A549 (cell line): ENCODE measurements at regions not wholly inside any gene's neighbourhood (a gene's known extent, or its start where the extent isn't known, plus 50 kb on each side); places are given as distances from the start of the nearest gene placed in this dataset.

Experiments used
- ATAC-seq, 2 experiments: fragments of 200-7000 bp in 1 of 2; fragments of >200 bp in 1 of 2; cut with Nextera tagmentation in 1 of 2; cut with Tn5 transposase in 1 of 2; 3 replicates each; pipeline versions ENCODE4 v1.8.0 to v1.9.1; 2018 to 2020; ENCODE audit warnings: mild to moderate bottlenecking in 1 of 2, moderate library complexity in 1 of 2
- CTCF ChIA-PET: fragments of 300-600 bp; sonication (Branson Sonifier 250); formaldehyde crosslinking; extraction: SDS; loops from one replicate; lab custom pipeline; 2021; ENCODE audit warnings: antibody characterized with exemption, inconsistent platforms; lab: Yijun Ruan, JAX
- POLR2A ChIA-PET: fragments of 350-600 bp; formaldehyde crosslinking; extraction: SDS; loops from one replicate; lab custom pipeline; 2021; ENCODE audit warnings: antibody characterized with exemption, inconsistent platforms; lab: Yijun Ruan, JAX
- DNase-seq, 2 experiments: peaks; one replicate each; pipeline versions ENCODE4 v3.0.0 to v3.0.0-alpha.2; 2011 to 2016; ENCODE audit warnings: low read depth in 1 of 2, low spot score in 1 of 2
- FAIRE-seq: peaks from 2 replicates; lab custom pipeline; 2011; peaks lifted over from hg19 to GRCh38; lab: Jason Lieb, UNC
- H3K27ac ChIP-seq, 2 experiments: fragments of >200 bp; sonication (Bioruptor Twin); formaldehyde crosslinking; 3 replicates each; pipeline ENCODE4 v1.5.1; 2016 to 2017
- H3K4me1 ChIP-seq: fragments of >200 bp; sonication (Bioruptor Twin); formaldehyde crosslinking; 3 replicates; pipeline ENCODE4 v1.6.1; 2016
- H3K4me2 ChIP-seq: fragments of >200 bp; sonication (Bioruptor Twin); formaldehyde crosslinking; 3 replicates; pipeline ENCODE4 v1.6.1; 2016
- H3K4me3 ChIP-seq: fragments of >200 bp; sonication (Bioruptor Twin); formaldehyde crosslinking; 3 replicates; pipeline ENCODE4 v1.5.1; 2016
- H3K9me3 ChIP-seq: fragments of >200 bp; sonication (Bioruptor Twin); formaldehyde crosslinking; 3 replicates; pipeline ENCODE4 v1.6.1; 2016
- CBX2 ChIP-seq: fragments of 200-600 bp; sonication (generic); IDR thresholded peaks from 2 replicates; pipeline ENCODE4 v1.6.1; 2016; ENCODE audit warnings: low read depth, mild to moderate bottlenecking, borderline replicate concordance
- CBX8 ChIP-seq: fragments of 200-600 bp; sonication (generic); IDR thresholded peaks from 2 replicates; pipeline ENCODE4 v1.6.1; 2016
- EHF ChIP-seq: fragments of 250-450 bp; sonication (Bioruptor Pico); IDR thresholded peaks from 2 replicates; pipeline ENCODE4 v1.5.0; 2020; ENCODE audit warnings: mild to moderate bottlenecking
- FOSL2 ChIP-seq, 2 experiments: fragments of 450-650 bp in 1 of 2; fragments of >200 bp in 1 of 2; sonication (Bioruptor Twin) in 1 of 2; formaldehyde crosslinking; IDR thresholded peaks; 2 replicates each; pipeline versions ENCODE4 v1.5.0 to v1.6.1; 2016 to 2020; ENCODE audit warnings: mild to moderate bottlenecking in 1 of 2, moderate library complexity in 1 of 2
- FOXS1 ChIP-seq: fragments of 250-450 bp; sonication (Bioruptor Pico); IDR thresholded peaks from 2 replicates; pipeline ENCODE4 v1.5.0; 2020; ENCODE audit warnings: mild to moderate bottlenecking, moderate library complexity
- GATA3 ChIP-seq: IDR thresholded peaks from 2 replicates; pipeline ENCODE4 v1.6.1; 2012; ENCODE audit warnings: borderline replicate concordance
- HOXA7 ChIP-seq: fragments of 250-450 bp; sonication (Bioruptor Pico); IDR thresholded peaks from 2 replicates; pipeline ENCODE4 v1.5.0; 2020; ENCODE audit warnings: mild to moderate bottlenecking, moderate library complexity
- JUN ChIP-seq, 2 experiments: fragments of >200 bp; sonication (Bioruptor Twin); formaldehyde crosslinking; IDR thresholded peaks; 2 replicates in 1 of 2; 3 replicates in 1 of 2; pipeline ENCODE4 v1.6.1; 2016 to 2017
- JUNB ChIP-seq: fragments of >200 bp; sonication (Bioruptor Twin); formaldehyde crosslinking; IDR thresholded peaks from 2 replicates; pipeline ENCODE4 v1.6.1; 2016
- KDM1A ChIP-seq: fragments of 200-600 bp; sonication (generic); IDR thresholded peaks from 2 replicates; pipeline ENCODE4 v1.6.1; 2016; ENCODE audit warnings: low read depth, mild to moderate bottlenecking
- MAZ ChIP-seq: fragments of 150-350 bp; IDR thresholded peaks from 2 replicates; pipeline ENCODE4 v1.6.1; 2014; ENCODE audit warnings: antibody characterized with exemption, low read depth, low read length, borderline replicate concordance
- NPAS2 ChIP-seq: fragments of 250-450 bp; sonication (Bioruptor Pico); IDR thresholded peaks from 2 replicates; pipeline ENCODE4 v1.8.0; 2022; ENCODE audit warnings: mild to moderate bottlenecking, moderate library complexity, borderline replicate concordance
- NR3C1 ChIP-seq: fragments of >200 bp; sonication (Bioruptor Twin); formaldehyde crosslinking; IDR thresholded peaks from 3 replicates; pipeline ENCODE4 v1.6.1; 2017
- POLR2A ChIP-seq: IDR thresholded peaks from 2 replicates; pipeline ENCODE4 v1.6.1; 2012; ENCODE audit warnings: mild to moderate bottlenecking, low read length
- RAD21 ChIP-seq, 2 experiments: fragments of >200 bp in 1 of 2; sonication (Bioruptor Twin) in 1 of 2; formaldehyde crosslinking in 1 of 2; IDR thresholded peaks in 1 of 2; conservative IDR thresholded peaks in 1 of 2; 2 replicates in 1 of 2; 3 replicates in 1 of 2; pipeline ENCODE4 v1.6.1; 2012 to 2018; ENCODE audit warnings: inconsistent platforms in 1 of 2
- RFX5 ChIP-seq: fragments of 450-650 bp; IDR thresholded peaks from 2 replicates; pipeline ENCODE4 v1.7.1; 2014; ENCODE audit warnings: antibody characterized with exemption, mild to moderate bottlenecking, moderate library complexity
- RNF2 ChIP-seq: fragments of 200-600 bp; sonication (generic); IDR thresholded peaks from 2 replicates; pipeline ENCODE4 v1.6.1; 2016; ENCODE audit warnings: low read depth, mild to moderate bottlenecking, antibody characterized with exemption, moderate library complexity, borderline replicate concordance
- SMC3 ChIP-seq: fragments of >200 bp; sonication (Bioruptor Twin); formaldehyde crosslinking; IDR thresholded peaks from 3 replicates; pipeline ENCODE4 v1.6.1; 2018; ENCODE audit warnings: inconsistent platforms
- TFCP2L1 ChIP-seq: fragments of 250-450 bp; sonication (Bioruptor Pico); IDR thresholded peaks from 2 replicates; pipeline ENCODE4 v1.5.0; 2021; ENCODE audit warnings: mild to moderate bottlenecking
- TP53 ChIP-seq: fragments of 250-450 bp; sonication (Bioruptor Pico); IDR thresholded peaks from 2 replicates; pipeline ENCODE4 v1.5.0; 2021; ENCODE audit warnings: mild to moderate bottlenecking, moderate library complexity
- ZC3H11A ChIP-seq: fragments of 450-650 bp; IDR thresholded peaks from 2 replicates; pipeline ENCODE4 v1.6.1; 2014; ENCODE audit warnings: antibody characterized with exemption, mild to moderate bottlenecking
- WGBS: methylation state at CpG from one replicate; pipeline ENCODE4 v1.1.6; 2017; ENCODE audit errors: missing lambda C conversion rate; 5-methylcytosine and 5-hydroxymethylcytosine counted together
- TF ChIP-seq, protein P1 (sequence below): fragments of 250-450 bp; sonication (Bioruptor Pico); IDR thresholded peaks from 2 replicates; pipeline ENCODE4 v1.5.0; 2021; ENCODE audit warnings: mild to moderate bottlenecking, moderate library complexity, borderline replicate concordance
- TF ChIP-seq, protein P2 (sequence below): fragments of >200 bp; sonication (Bioruptor Twin); formaldehyde crosslinking; IDR thresholded peaks from 2 replicates; pipeline ENCODE4 v1.6.1; 2016
- TF ChIP-seq, protein P3 (sequence below): fragments of >200 bp; sonication (Bioruptor Twin); formaldehyde crosslinking; IDR thresholded peaks from 3 replicates; pipeline ENCODE4 v1.5.1; 2016
- TF ChIP-seq, protein P4 (sequence below): fragments of >200 bp; sonication (Bioruptor Twin); formaldehyde crosslinking; IDR thresholded peaks from 3 replicates; pipeline ENCODE4 v1.6.1; 2016
- TF ChIP-seq, protein P5 (sequence below): IDR thresholded peaks from 2 replicates; pipeline ENCODE4 v1.6.1; 2012; ENCODE audit warnings: low read depth, borderline replicate concordance

DNA sequence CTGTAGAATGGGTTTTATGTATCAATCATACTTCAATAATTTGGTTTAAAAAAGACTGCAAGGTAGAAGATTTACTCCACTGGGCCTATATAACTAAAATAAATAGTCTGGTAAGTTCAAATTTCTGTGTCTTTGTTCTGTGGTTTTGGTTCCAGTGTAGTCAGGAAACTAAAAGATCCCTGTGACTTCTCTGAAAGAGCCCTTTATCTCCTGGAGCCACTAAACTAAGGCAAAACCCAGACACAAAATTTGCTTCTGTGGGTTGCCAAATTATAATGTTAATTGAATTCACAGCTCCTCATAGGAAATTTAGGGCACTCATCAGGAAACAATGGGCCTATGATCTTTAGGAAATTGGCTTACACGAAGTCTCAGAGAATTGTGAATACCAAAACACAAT lies 1038.4 kb downstream of the GALC start:
- POLR2A ChIA-PET = no interaction called here
- no peak for DNase-seq
- 3% methylated on average over 1 of the region's 1 CpG for WGBS
- no peak overlapping the region for H3K4me2 ChIP-seq
- no peaks in the 10 kb centered on the region for H3K9me3 ChIP-seq
- ATAC-seq = no peak
- no peak for FAIRE-seq
- CTCF ChIA-PET = no interaction called here
- H3K4me1 ChIP-seq = no peaks in the 10 kb centered on the region
- TF ChIP-seq EHF (no peak), POLR2A (no peak), RFX5 (no peak), HOXA7 (CRISPR knock-in tag) (no peak), CBX8 (no peak), TFCP2L1 (CRISPR knock-in tag) (no peak), TP53 (CRISPR knock-in tag) (no peak), GATA3 (no peak), MAZ (no peak), RNF2 (no peak), JUN (IDR thresholded peaks at IDR 0.05) (no peak)
- TF ChIP-seq, protein P1, sequence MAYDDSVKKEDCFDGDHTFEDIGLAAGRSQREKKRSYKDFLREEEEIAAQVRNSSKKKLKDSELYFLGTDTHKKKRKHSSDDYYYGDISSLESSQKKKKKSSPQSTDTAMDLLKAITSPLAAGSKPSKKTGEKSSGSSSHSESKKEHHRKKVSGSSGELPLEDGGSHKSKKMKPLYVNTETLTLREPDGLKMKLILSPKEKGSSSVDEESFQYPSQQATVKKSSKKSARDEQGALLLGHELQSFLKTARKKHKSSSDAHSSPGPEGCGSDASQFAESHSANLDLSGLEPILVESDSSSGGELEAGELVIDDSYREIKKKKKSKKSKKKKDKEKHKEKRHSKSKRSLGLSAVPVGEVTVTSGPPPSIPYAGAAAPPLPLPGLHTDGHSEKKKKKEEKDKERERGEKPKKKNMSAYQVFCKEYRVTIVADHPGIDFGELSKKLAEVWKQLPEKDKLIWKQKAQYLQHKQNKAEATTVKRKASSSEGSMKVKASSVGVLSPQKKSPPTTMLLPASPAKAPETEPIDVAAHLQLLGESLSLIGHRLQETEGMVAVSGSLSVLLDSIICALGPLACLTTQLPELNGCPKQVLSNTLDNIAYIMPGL = no peak
- TF ChIP-seq, protein P2, sequence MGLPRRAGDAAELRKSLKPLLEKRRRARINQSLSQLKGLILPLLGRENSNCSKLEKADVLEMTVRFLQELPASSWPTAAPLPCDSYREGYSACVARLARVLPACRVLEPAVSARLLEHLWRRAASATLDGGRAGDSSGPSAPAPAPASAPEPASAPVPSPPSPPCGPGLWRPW = no peak
- no peak overlapping the region for H3K27ac ChIP-seq
- H3K4me3 ChIP-seq = no peak overlapping the region

DNA sequence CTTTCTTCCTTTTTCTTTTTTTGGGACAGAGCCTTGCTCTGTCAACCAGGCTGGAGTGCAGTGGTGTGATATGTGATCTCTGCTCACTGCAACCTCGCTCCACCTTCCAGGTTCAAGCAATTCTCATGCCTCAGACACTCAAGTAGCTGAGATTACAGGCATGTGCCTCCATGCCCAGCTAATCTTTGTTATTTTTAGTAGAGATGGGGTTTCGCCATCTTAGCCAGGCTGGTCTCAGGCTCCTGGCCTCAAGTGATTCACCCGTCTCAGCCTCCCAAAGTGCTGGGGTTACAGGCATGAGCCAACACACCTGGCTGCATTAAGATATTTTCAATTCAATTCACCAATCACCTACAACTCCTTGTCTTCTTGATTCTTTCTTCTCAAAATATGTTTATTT lies 1046.5 kb downstream of the GALC start:
- ATAC-seq (no peak), DNase-seq (no peak), FAIRE-seq (no peak)
- TF ChIP-seq TP53 (CRISPR knock-in tag) (no peak), FOSL2 (IDR thresholded peaks at IDR 0.05) (no peak), FOSL2 (CRISPR knock-in tag; IDR thresholded peaks at IDR 0.05) (no peak), TFCP2L1 (CRISPR knock-in tag) (no peak), CBX2 (no peak), RNF2 (no peak), ZC3H11A (no peak), HOXA7 (CRISPR knock-in tag) (no peak), FOXS1 (no peak)
- TF ChIP-seq, protein P3, sequence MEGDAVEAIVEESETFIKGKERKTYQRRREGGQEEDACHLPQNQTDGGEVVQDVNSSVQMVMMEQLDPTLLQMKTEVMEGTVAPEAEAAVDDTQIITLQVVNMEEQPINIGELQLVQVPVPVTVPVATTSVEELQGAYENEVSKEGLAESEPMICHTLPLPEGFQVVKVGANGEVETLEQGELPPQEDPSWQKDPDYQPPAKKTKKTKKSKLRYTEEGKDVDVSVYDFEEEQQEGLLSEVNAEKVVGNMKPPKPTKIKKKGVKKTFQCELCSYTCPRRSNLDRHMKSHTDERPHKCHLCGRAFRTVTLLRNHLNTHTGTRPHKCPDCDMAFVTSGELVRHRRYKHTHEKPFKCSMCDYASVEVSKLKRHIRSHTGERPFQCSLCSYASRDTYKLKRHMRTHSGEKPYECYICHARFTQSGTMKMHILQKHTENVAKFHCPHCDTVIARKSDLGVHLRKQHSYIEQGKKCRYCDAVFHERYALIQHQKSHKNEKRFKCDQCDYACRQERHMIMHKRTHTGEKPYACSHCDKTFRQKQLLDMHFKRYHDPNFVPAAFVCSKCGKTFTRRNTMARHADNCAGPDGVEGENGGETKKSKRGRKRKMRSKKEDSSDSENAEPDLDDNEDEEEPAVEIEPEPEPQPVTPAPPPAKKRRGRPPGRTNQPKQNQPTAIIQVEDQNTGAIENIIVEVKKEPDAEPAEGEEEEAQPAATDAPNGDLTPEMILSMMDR = no peak
- H3K4me3 ChIP-seq = no peak overlapping the region
- no peak overlapping the region for H3K4me2 ChIP-seq
- H3K27ac ChIP-seq = no peak overlapping the region
- ChIA-PET POLR2A (no interaction called here), CTCF (no interaction called here)
- H3K4me1 ChIP-seq = no peaks in the 10 kb centered on the region
- WGBS = 2% methylated on average over 3 of the region's 3 CpGs
- no peaks in the 10 kb centered on the region for H3K9me3 ChIP-seq

DNA sequence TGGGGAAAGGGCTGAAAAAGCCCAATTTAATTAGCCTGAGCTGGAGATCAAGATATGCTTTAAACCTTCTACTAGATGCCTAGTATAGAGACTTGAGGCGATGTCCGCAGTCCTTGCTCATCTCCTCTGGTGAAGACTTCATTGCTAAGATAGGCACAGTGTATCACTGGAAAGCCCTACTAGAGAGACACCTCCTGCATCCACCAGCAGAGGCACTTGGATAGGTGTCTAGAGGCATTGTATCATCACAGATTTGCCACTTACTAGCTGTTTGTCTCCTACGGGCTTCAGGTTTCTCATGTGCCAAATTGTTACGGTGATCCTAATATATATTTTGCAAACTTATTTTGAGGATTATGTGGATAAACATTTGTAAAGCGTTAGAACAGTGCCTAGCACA lies 1048.5 kb downstream of the GALC start:
- Histone ChIP-seq H3K27ac (no peak overlapping the region), H3K4me1 (no peaks in the 10 kb centered on the region)
- no peak for DNase-seq
- no peak for TF ChIP-seq NR3C1
- TF ChIP-seq, protein P4, sequence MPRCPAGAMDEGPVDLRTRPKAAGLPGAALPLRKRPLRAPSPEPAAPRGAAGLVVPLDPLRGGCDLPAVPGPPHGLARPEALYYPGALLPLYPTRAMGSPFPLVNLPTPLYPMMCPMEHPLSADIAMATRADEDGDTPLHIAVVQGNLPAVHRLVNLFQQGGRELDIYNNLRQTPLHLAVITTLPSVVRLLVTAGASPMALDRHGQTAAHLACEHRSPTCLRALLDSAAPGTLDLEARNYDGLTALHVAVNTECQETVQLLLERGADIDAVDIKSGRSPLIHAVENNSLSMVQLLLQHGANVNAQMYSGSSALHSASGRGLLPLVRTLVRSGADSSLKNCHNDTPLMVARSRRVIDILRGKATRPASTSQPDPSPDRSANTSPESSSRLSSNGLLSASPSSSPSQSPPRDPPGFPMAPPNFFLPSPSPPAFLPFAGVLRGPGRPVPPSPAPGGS = no peak
- TF ChIP-seq, protein P5, sequence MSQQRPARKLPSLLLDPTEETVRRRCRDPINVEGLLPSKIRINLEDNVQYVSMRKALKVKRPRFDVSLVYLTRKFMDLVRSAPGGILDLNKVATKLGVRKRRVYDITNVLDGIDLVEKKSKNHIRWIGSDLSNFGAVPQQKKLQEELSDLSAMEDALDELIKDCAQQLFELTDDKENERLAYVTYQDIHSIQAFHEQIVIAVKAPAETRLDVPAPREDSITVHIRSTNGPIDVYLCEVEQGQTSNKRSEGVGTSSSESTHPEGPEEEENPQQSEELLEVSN = no peak
- no peak for TF ChIP-seq JUNB
- TF ChIP-seq TP53 (CRISPR knock-in tag) = no peak
- no peak for TF ChIP-seq RAD21 (conservative IDR thresholded peaks at IDR 0.05 in 1 of 2, IDR thresholded peaks at IDR 0.05 in 1 of 2)
- TF ChIP-seq EHF = no peak
- TF ChIP-seq RFX5 = no peak
- no peak for TF ChIP-seq NPAS2 (CRISPR knock-in tag)
- TF ChIP-seq TFCP2L1 (CRISPR knock-in tag) = no peak
- no peak for TF ChIP-seq KDM1A
- no peak for TF ChIP-seq SMC3
- TF ChIP-seq POLR2A = no peak
- TF ChIP-seq, all 56 proteins: peak for 0
- no peaks in the 10 kb centered on the region for H3K9me3 ChIP-seq
- WGBS = 50% methylated on average over 5 of the region's 5 CpGs
- ATAC-seq (no peak), FAIRE-seq (no peak)
- ChIA-PET CTCF (no interaction called here), POLR2A (no interaction called here)
- H3K4me3 ChIP-seq = no peak overlapping the region
- no peak overlapping the region for H3K4me2 ChIP-seq
